Medulla oblongata (tissue), 1 donor: ENCODE measurements at regions not wholly inside any gene's neighbourhood (a gene's known extent, or its start where the extent isn't known, plus 50 kb on each side); places are given as distances from the start of the nearest gene placed in this dataset.
"Not testable (repeated sequence)": the region's sequence is repeated elsewhere in the genome, so short reads cannot be mapped to it uniquely, and the experiment has no call there.

Experiments used
- DNase-seq: peaks from one replicate; pipeline ENCODE4 v3.0.0-alpha.2; 2015; ENCODE audit errors: extremely low spot score

GRCh38 chr7:20083781-20084180, 133.4 kb downstream of the MACC1 start:
- DNase-seq: no peak

- DNase-seq: no peak
These were observed 138.1 kb downstream of the MACC1 start for GRCh38 chr7:20079080-20079479.

- DNase-seq: no peak
These were observed 140.3 kb downstream of the MACC1 start for GRCh38 chr7:20076835-20077234.

GRCh38 chr7:20075992-20076820, 141.0 kb downstream of the MACC1 start:
- DNase-seq: no peak

- DNase-seq: no peak
These were observed 141.7 kb downstream of the MACC1 start for GRCh38 chr7:20075440-20075839.

GRCh38 chr7:20068004-20068403, 149.2 kb downstream of the MACC1 start:
- not testable (repeated sequence) for DNase-seq

GRCh38 chr7:20064974-20065862, 152.0 kb downstream of the MACC1 start:
- no peak for DNase-seq

- DNase-seq: no peak
These were observed 152.8 kb downstream of the MACC1 start for GRCh38 chr7:20064181-20064970.

- no peak for DNase-seq
These were observed 153.5 kb downstream of the MACC1 start for GRCh38 chr7:20063644-20064043.

GRCh38 chr7:20062932-20063331, 154.3 kb downstream of the MACC1 start:
- no peak for DNase-seq

- DNase-seq: no peak
These were observed 163.7 kb downstream of the MACC1 start for GRCh38 chr7:20053334-20054104.

GRCh38 chr7:20050241-20050966, 166.8 kb downstream of the MACC1 start:
- DNase-seq: no peak

- no peak for DNase-seq
These were observed 178.5 kb downstream of the MACC1 start for GRCh38 chr7:20038676-20039075.

- DNase-seq: no peak
These were observed 181.8 kb downstream of the MACC1 start for GRCh38 chr7:20035279-20035875.

- no peak for DNase-seq
These were observed 183.4 kb downstream of the MACC1 start for GRCh38 chr7:20033621-20034400.

- no peak for DNase-seq
These were observed 184.4 kb downstream of the MACC1 start for GRCh38 chr7:20032741-20033140.

GRCh38 chr7:20030915-20031362, 186.2 kb downstream of the MACC1 start:
- DNase-seq: no peak

GRCh38 chr7:20030417-20030816, 186.8 kb downstream of the MACC1 start:
- DNase-seq: no peak

GRCh38 chr7:20026762-20027161, 190.4 kb downstream of the MACC1 start:
- DNase-seq: no peak
